GM06990 (cell line): ENCODE measurements at regions not wholly inside any gene's neighbourhood (a gene's known extent, or its start where the extent isn't known, plus 50 kb on each side); places are given as distances from the start of the nearest gene placed in this dataset.

ENCODE experiments used
- DNase-seq: peaks from one replicate; pipeline ENCODE4 v3.0.0-alpha.2; 2011; ENCODE audit not compliant: insufficient read length; ENCODE audit errors: extremely low read depth
- H3K27me3 ChIP-seq: replicated peaks from 2 replicates; pipeline ENCODE4 v1.6.0; 2011; ENCODE audit warnings: low read length; ENCODE audit not compliant: control insufficient read depth, insufficient read depth
- H3K36me3 ChIP-seq: 2 replicates; pipeline ENCODE4 v1.5.1; 2011; ENCODE audit warnings: low read length; ENCODE audit not compliant: control insufficient read depth, insufficient read depth
- H3K4me3 ChIP-seq: replicated peaks from 2 replicates; pipeline ENCODE4 v1.5.1; 2011; ENCODE audit warnings: low read depth, mild to moderate bottlenecking, control low read depth, low read length
- CTCF ChIP-seq: IDR thresholded peaks from 2 replicates; pipeline ENCODE4 v1.5.1; 2011; ENCODE audit warnings: low read length, control low read depth, mild to moderate bottlenecking, inconsistent platforms; ENCODE audit not compliant: insufficient read depth, poor library complexity, severe bottlenecking

GRCh38 chr5:87949676-87950631 lies 318.7 kb downstream of the TMEM161B start:
- no peak for DNase-seq
- Histone ChIP-seq H3K36me3 (no peaks in the 10 kb centered on the region), H3K4me3 (no peak overlapping the region), H3K27me3 (no peaks in the 10 kb centered on the region; the same call in 1 of the 2 replicates)
- no peak for TF ChIP-seq CTCF

GRCh38 chr5:87948486-87948885 lies 320.2 kb downstream of the TMEM161B start:
- no peak overlapping the region for H3K4me3 ChIP-seq
- DNase-seq, result no peak
- no peak for TF ChIP-seq CTCF

GRCh38 chr5:87946271-87946670 lies 322.4 kb downstream of the TMEM161B start:
- Histone ChIP-seq H3K36me3 (no peaks in the 10 kb centered on the region), H3K4me3 (no peak overlapping the region), H3K27me3 (no peaks in the 10 kb centered on the region; the same call in 1 of the 2 replicates)
- DNase-seq, result no peak
- TF ChIP-seq CTCF, result no peak

More at GRCh38 chr5:87948486-87948885, 320.2 kb downstream of the TMEM161B start:
- H3K27me3 ChIP-seq, result no peaks in the 10 kb centered on the region; the same call in none of the 2 replicates
- no peaks in the 10 kb centered on the region for H3K36me3 ChIP-seq

GRCh38 chr5:87945286-87945650 lies 323.4 kb downstream of the TMEM161B start:
- DNase-seq, result no peak
- no peak for TF ChIP-seq CTCF
- Histone ChIP-seq H3K27me3 (no peaks in the 10 kb centered on the region; the same call in 1 of the 2 replicates), H3K36me3 (no peaks in the 10 kb centered on the region), H3K4me3 (no peak overlapping the region)

GRCh38 chr5:87944553-87945285 lies 323.9 kb downstream of the TMEM161B start:
- no peak for DNase-seq
- Histone ChIP-seq H3K4me3 (no peak overlapping the region), H3K36me3 (no peaks in the 10 kb centered on the region), H3K27me3 (no peaks in the 10 kb centered on the region; the same call in 1 of the 2 replicates)
- TF ChIP-seq CTCF, result no peak
